HG02973 (cell line): ENCODE measurements at regions not wholly inside any gene's neighbourhood (a gene's known extent, or its start where the extent isn't known, plus 50 kb on each side); places are given as distances from the start of the nearest gene placed in this dataset.

ENCODE experiments used
- ATAC-seq: cut with Tn5 transposase; IDR thresholded peaks from one replicate; pipeline ENCODE4 v1.9.1; 2021; ENCODE audit warnings: moderate library complexity; ENCODE audit not compliant: unreplicated experiment

DNA sequence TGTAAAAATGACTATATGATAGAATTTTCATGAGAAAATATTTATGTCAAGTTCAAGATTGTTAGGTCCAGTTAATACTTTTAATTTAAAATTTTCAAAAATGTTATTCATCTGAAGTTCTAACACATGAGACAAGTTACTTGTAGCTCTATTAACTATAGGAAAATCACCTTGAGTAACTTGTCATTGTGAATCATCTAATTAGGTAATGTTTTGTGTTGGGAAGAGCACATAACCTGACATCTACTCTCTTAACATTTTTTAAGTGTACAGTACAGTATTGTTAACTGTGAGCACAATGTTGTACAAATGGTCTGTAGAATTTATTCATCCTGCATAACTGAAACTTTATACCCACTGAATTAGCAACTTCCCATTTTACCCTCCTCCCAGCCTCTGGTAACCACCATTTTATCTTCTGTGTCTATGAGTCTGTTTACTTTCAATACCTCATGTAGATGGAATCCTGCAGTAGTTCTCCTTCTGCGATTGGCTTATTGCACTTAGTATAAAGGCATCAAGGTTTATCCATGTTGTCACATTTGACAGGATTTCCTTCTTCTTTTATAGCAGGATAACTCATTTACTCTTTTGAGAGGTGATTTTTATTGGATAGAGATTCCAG lies 54.6 kb downstream of the ARL4A start:
- ATAC-seq, result no peak

DNA sequence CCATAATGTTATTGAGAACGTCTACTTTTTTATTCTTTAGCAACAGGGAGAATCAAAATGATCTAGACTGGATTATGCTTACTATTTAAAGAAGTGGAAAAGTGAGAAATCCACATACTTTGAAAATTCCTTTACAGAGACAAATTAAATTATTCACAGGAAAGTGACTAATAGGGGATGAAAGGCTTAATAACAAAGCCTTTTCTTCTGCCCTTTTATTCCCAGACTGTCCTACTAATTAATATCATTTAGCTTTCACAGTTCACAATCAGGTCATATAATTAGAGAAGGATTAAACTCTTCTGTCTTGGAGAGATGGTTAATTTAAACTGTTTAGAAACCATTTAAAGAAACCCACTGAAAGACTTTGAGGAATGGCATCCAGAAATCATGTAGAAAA lies 58.8 kb downstream of the ARL4A start:
- ATAC-seq, result no peak

DNA sequence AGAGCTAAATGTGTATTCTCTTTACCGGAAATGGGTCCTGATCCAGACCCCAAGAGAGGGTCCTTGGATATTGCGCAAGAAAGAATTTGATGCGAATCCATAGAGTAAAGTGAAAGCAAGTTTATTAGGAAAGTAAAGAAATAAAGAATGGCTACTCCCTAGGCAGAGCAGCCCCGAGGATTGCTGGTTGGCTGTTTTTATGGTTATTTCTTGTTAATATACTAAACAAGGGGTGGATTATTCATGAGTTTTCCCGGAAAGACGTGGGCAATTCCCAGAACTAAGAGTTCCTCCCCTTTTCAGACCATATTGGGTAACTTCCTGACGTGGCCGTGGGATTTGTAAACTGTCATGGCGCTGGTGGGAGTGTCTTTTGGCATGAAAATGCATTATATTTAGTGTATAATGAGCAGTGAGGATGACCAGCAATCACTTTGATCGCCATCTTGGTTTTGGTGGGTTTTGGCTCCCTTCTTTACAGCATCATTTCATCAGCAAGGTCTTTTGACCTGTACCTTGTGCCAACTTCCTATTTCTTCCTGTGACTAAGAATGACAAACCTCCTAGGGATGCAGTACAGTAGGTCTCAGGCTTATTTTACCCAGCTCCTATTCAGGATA lies 60.4 kb downstream of the ARL4A start:
- no peak for ATAC-seq

DNA sequence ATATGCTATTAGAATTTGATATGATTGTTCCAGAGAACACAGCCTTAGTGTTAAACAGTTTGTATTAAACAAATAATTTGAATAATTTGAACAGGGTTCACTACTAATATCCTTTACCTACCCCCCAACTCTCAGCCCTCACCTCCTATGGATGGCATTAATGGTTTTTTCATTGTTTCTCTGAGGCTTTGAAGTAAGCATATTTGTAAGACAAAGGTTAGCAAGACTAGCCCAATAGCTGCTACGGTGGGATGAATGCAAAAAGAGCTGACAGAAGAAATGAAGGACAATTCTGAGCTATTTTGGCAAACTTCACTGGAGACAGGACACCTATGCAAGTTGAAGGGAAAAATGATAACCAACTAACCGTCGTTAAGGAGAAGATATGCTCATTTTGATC lies 61.6 kb downstream of the ARL4A start:
- no peak for ATAC-seq

DNA sequence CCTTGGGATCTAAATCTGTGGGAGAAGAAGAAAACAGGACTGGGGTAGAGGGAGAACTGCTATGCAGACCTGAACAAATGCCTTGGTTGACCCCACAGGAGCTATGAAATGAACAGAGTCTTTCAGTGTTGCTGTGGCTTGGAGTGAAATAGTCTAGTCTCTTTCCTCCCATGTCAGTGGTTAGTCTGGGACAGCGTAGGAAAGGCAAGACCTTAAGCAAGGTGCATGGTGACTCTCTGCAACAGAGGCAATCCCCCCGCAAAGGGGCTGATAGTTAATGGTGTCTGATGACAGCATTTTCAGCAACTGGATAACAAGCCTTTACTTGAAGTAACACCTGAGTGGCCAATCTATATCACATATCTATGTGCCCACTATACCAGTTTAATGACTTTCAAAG lies 62.3 kb downstream of the ARL4A start:
- no peak for ATAC-seq

DNA sequence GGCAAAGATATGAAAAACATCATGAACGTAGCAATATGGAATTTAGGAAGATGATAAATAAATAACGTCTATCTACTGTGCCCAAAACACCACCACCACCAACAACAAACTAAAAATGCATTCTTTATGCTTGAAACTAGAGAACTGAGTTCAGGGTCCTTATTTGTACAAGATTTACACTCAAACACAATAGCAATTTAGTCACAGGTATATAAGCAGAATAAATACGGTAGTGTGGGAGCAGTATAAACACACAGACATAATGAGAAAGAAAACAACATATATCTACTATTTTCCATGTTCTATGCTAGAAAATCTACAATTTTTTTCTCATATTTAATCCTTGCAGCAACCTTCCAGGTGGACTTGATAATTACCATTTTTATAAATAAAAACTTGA lies 64.3 kb downstream of the ARL4A start:
- no peak for ATAC-seq

DNA sequence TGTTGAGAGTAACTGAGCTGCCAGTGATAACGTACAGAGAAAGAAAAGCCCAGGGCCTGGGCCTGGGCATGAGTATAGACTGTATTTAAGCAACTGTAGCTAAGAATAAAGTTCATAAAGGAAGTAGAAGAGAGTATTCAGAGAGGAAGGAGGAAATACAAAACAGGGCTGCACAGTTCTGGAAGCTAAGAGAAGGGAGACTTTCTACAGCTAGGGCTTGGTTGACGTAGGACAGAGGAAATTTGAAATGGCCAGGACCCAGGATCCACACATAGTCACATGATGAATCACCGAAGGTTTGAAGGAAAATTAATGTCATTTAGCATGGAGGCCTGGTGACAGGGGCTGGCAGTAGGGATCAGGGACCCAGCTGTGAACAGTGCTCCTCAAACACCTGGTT lies 66.7 kb downstream of the ARL4A start:
- no peak for ATAC-seq

DNA sequence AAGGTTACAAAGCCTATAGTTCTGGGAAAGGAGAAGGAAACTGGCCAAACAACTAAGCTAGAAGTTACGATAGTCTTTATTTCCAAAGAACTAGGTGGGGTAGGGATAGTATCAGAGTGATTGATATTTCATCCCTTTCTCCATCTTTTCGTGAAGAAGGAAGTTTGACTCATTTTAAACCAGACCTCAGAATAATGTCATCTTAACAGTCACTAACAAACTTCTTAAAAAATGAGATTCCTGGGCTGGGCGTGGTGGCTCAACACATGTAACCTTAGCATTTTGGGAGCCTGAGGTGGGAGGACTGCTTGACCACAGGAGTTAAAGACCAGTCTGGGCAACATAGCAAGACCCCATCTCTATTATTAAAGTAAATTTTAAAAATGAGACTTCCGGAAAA lies 69.4 kb downstream of the ARL4A start:
- ATAC-seq, result no peak

DNA sequence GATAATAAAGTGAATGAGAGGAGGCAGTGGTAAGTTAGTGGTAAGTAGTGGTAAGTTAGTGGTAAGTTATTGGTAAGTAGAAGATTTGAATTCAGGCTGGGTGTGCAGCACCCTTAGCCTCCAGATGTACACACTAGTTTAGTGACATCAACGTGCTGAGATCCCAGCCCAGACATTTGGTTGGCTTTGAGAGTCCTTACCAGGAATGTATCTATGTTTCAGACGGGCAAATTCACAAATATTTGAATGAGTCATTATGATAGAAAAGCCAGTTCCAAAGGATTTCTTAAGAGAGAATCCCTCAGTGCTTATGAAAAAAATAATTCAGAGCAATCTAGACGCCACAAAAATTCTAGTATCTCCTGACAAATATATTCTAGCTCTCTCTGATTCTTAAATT lies 70.0 kb downstream of the ARL4A start:
- ATAC-seq, result no peak

DNA sequence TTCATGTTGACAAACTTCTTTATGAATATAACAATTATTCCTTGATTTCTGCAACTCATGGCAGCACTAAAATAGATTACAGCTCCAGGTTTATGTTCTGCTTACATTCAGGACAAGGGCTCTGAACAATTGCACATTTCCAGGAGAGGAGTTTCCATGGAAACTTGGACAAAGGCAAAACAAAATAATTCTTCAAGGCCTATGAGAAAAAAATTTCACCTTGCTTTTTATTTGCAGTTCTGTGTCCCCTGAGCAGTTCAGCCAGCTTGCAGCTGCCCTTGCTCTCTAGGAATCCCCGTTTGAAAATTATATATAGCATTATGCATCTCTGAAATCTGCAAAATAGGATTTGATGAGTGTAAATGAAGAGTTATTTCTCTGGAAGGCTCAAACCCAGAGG lies 71.7 kb downstream of the ARL4A start:
- ATAC-seq, result no peak

DNA sequence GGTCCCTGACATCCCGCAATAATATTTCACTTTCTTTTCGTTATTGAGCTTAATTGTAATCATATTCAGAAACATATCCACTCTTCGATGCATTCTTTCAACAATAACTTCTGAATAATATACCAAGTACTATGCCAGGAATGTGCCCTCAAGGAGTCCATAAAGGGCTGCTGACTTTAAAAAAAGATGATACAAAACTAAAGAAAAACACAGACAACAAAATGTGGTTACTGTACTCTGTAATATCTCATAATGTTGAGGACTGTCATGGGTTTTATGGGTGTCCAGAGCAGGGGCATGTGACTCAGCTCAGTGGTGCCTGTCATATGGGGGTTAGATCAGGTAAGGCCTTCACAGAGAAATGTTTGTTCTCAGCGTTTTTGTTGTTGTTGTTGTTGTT lies 73.7 kb downstream of the ARL4A start:
- ATAC-seq, result no peak

DNA sequence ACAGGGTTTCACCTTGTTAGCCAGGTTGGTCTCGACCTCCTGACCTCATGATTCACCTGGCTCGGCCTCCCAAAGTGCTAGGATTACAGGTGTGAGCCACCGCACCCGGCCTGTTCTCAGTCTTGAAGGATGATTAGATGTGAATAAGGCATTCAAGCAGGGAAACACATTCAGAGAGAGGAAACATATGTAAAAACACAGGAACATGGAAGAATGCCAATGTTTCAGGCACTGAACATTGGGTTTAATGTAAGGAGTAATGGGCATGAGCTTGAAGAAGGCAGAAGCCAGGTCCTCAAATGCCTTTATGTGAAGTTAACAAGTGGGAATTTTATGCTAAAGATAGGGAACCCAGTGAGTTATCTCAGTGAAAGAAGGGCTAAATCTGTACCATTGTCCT lies 74.3 kb downstream of the ARL4A start:
- ATAC-seq, result no peak

DNA sequence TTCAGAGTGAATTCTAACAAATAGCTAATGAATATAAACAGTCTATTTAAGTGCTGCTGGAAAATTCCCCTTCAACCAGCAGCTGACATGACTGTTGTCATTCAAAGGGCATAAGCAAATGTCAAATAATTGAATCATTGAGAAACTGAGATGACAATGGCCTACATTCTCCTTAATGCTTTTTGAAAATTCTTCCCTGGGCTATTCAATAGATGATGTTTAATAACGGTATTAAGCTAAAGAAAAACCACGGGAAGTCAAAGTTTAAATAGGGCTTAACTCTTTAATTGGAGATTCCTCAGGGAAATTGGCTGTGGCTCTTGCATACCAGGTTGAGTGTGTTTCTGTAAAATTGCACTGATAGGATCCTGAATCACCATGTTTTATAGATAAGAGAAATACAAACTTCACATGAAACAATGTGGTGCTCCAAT lies 77.0 kb downstream of the ARL4A start:
- ATAC-seq, result no peak

DNA sequence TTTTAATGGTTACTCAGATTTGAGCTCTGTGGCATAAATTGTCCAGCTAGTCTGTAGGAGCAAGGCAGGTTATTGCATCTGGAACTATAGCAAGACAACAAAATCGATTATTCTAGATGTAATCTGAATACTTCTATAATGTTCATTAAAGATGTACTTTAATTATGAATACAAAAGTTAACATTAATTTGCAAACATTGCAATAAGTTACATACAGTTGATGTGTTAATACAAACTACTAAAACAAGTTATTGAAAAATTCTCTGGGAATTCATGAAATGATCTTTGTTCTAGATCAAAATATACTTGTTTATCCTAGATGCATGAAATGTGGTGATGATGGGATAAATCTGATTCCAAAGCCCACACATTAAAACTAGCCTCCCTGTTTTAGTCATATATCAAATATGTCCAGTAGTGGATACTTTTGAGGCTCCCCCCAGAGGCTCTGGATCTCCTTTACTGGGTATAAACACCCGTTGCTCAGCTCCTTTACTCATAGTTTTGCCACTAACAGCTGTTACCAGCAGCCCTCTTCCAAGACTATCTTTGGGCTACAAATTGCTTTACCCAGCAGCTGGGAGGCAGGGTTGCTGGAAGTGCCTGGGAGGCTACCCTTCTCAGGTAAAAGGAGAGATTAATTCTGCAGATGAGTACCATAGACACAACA lies 78.1 kb downstream of the ARL4A start:
- ATAC-seq, result no peak

DNA sequence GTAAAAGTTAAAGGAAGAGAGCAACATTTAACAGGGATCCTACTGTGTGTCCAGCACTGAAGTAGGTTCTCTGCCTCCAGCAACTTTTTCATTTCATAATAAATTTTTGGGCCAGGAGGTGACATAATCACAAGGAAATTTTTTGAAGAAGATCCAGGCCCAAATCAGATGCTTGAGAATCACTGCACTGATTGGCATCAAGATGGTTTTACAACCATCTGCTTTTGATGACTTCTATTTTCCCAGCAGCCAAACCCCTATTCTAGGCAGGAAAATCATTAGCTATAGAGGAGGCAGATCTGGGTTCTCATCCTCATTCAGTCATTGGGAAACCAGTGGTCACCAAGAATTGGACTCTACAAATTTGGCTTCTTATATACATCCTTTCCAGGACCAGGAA lies 79.0 kb downstream of the ARL4A start:
- no peak for ATAC-seq

DNA sequence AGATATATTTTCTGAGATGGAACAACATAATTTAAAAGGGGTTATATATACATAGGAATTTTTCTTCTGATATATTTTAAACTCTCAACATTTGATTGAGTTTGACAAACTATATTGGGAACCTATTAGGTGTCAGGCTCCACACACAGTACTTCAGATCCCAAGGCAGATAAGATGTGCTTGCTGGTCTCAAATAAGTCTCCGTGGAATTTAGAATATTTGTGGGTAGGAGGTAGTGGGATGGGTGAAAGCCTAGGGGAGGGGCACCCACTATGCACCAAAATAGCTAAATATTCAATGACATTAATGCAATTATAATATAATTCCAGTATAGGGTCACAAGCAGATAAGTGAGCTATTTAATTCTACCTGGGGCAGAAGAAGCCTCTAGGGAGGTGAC lies 81.5 kb downstream of the ARL4A start:
- ATAC-seq, result no peak

DNA sequence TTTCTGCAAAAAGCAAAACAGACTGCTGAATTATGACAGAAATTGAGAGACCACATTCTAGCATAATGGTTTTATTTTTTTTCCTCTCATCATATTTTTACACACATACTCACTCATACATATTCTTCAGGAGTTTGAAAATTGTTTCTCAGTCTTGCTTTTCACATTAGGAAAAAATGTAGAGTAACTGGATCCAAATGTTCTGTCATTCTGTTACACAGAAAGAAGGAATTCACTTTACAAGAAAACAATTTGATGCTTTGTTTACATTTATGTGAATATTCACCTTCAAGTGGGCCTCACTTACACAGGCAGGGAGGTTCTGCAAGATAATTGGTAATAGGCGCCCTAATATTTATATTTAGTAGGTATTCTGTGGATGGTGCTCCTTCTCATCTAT lies 82.0 kb downstream of the ARL4A start:
- ATAC-seq, result no peak

DNA sequence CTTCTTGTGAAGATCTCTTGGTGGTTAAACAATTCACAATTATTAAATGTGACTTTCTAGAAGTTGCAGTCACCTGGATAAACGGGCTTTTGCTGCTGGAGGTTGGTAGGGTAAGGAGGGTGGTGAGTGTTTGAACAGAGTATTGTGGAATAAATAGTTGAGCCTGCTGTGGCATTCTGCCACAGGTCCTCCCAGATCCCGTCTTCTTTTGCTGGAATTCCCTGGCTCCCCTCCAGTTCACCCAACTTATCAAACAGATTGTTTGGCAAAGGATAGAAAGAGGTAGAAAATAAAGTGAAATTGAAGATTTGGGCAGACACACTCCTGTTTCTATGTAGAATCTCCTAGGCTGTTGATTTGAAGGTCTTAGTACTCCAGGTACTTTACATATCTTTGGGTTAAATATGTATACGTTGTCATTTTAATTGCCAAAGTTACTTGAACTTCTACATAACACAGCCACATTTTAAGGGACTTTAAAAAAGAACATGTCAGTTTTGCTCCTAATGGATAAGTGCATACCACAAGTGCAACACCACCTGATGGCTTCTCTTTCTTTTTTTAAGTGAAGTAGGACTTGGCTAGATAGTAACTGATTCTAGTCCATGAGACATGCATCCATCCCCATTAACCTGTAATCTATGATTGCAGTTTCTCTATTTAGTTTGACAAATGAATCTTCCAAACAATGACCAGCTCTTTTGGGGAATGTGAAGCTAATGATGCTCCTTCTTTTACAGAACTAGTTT lies 83.0 kb downstream of the ARL4A start:
- ATAC-seq, result no peak

DNA sequence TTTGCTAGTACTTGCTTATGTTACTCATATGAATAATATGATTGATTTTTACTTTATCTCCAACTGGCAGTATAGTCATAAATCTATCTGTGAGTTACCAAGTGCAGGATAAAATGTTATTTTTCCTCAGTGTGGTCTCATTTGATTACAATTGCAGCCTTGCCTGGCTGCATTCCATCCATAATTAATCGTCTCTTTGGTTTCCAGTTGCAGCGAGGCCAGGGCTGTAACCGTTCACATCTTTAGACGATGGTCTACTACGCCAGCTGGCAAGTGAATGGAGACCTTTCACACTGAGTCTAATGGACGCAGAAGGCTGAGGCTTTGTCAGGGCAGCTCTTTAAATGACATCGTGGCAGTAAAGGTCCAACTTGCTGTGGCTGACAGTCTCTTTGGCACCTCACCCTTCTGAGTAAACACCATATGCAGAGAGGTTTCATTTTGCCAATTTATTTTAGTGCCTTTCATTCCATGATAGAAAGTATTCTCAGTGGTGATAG lies 84.0 kb downstream of the ARL4A start:
- no peak for ATAC-seq

DNA sequence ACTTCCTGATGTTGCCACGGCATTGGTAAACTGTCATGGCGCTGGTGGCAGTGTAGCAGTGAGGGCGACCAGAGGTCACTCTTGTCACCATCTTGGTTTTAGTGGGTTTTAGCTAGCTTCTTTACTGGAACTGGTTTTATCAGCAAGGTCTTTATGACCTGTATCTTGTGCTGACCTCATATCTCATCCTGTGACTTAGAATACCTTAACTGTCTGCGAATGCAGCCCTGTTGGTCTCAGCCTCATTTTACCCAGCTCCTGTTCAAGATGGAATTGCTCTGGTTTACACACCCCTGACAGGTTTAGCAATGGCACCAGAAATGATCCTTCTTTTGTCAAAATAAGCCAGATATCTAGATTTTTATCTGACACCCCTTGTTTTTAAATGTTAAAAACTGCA lies 85.3 kb downstream of the ARL4A start:
- ATAC-seq, result no peak

DNA sequence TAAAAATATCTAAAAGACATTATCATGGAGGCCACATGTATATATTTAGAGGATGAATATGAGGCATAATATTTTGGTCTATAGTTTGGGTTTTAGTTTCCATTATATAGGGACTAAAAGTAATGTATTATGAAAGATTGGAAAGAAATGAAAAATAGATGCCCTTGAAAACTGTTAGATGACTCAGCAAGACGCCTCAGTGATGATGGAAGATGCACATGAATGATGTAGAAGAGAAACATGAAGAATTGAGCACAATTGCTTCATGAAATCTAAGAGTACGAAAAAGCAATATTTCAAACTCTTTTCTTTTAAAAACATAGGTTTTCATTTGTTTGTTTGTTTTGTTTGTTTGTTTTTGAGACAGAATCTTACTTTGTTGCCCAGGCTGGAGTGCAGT lies 89.8 kb downstream of the ARL4A start:
- ATAC-seq, result no peak

DNA sequence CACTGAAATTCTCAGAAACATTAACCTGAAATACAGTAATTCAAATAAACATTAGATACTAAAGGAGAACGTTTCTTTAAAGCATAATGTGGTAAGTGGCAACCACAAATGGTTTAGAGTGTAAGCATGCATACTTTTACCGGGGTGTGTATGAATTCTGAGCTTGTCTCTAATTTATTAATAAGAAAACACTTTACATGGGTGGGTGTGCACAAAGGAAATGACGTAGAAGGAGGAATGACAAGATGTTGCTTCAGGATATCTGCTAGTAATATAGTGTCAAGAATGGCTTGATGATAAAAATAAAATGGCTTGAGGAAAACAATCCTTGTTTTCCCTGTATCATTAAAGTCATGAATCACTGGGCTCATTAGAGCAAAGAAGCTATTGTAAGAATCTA lies 92.5 kb downstream of the ARL4A start:
- ATAC-seq, result no peak
